PC-3 (cell line): ENCODE measurements at regions not wholly inside any gene's neighbourhood (a gene's known extent, or its start where the extent isn't known, plus 50 kb on each side); places are given as distances from the start of the nearest gene placed in this dataset.

ENCODE experiments used
- ATAC-seq: fragments of 200-7000 bp; cut with Tn5 transposase; 2 replicates; pipeline ENCODE4 v1.9.1; 2020; ENCODE audit warnings: mild to moderate bottlenecking, moderate library complexity
- BruUV-seq: library from RNA; stranded (reverse); fragments of 400-500 nt; replicated peaks from 2 replicates; lab custom pipeline; 2021; lab: Mats Ljungman, UMichigan
- CTCF ChIA-PET: fragments of 300-600 bp; sonication (Branson Sonifier 250); formaldehyde crosslinking; loops from one replicate; lab custom pipeline; 2022; ENCODE audit warnings: antibody characterized with exemption; lab: Charles Lee
- POLR2A ChIA-PET: fragments of 300-600 bp; sonication (Branson Sonifier 250); formaldehyde crosslinking; loops from one replicate; lab custom pipeline; 2022; ENCODE audit warnings: antibody characterized with exemption; ENCODE audit not compliant: unreplicated experiment; lab: Charles Lee
- DNase-seq: peaks from one replicate; pipeline ENCODE4 v3.0.0-alpha.2; 2015
- H2AFZ ChIP-seq: fragments of 300-600 bp; sonication (generic); 2 replicates; pipeline ENCODE4 v1.6.0; 2016; ENCODE audit warnings: antibody characterized with exemption, low read length
- H3F3A ChIP-seq: fragments of 300-600 bp; sonication (generic); one replicate; pipeline ENCODE4 v1.6.0; 2017; ENCODE audit warnings: antibody characterized with exemption, low read length, control low read depth, mild to moderate bottlenecking; ENCODE audit not compliant: unreplicated experiment
- H3K27ac ChIP-seq: fragments of 300-600 bp; sonication (generic); 2 replicates; pipeline ENCODE4 v1.5.1; 2016; ENCODE audit warnings: mild to moderate bottlenecking, low read length
- H3K27me3 ChIP-seq: fragments of 300-600 bp; sonication (generic); 2 replicates; pipeline ENCODE4 v1.6.1; 2016; ENCODE audit warnings: low read length, mixed read lengths
- H3K36me3 ChIP-seq: fragments of 300-600 bp; sonication (generic); 2 replicates; pipeline ENCODE4 v1.6.1; 2016; ENCODE audit warnings: low read depth, mixed run types, low read length, mixed read lengths
- H3K4me1 ChIP-seq: fragments of 300-600 bp; sonication (generic); 2 replicates; pipeline ENCODE4 v1.5.1; 2016; ENCODE audit warnings: low read length; ENCODE audit not compliant: insufficient read depth
- H3K4me2 ChIP-seq: fragments of 300-600 bp; sonication (generic); 2 replicates; pipeline ENCODE4 v1.6.0; 2016; ENCODE audit warnings: low read length
- H3K4me3 ChIP-seq: fragments of 300-600 bp; sonication (generic); 2 replicates; pipeline ENCODE4 v1.5.1; 2016; ENCODE audit warnings: mild to moderate bottlenecking, low read length, mixed read lengths
- H3K79me2 ChIP-seq: fragments of 300-600 bp; sonication (generic); 2 replicates; pipeline ENCODE4 v1.6.1; 2017; ENCODE audit warnings: low read length, mixed read lengths
- H3K9ac ChIP-seq: fragments of 300-600 bp; sonication (generic); 2 replicates; pipeline ENCODE4 v1.6.0; 2016; ENCODE audit warnings: mild to moderate bottlenecking, low read length
- H3K9me2 ChIP-seq: fragments of 300-600 bp; sonication (generic); replicated peaks from 2 replicates; pipeline ENCODE4 v1.6.1; 2016; ENCODE audit warnings: mixed run types, low read length, mixed read lengths
- H3K9me3 ChIP-seq: fragments of 300-600 bp; sonication (generic); 2 replicates; pipeline ENCODE4 v1.6.1; 2016; ENCODE audit warnings: low read length, mixed read lengths
- H4K20me1 ChIP-seq: fragments of 300-600 bp; sonication (generic); 2 replicates; pipeline ENCODE4 v1.6.1; 2016; ENCODE audit warnings: low read length, mixed read lengths
- CTCF ChIP-seq: fragments of 300-600 bp; sonication (generic); conservative IDR thresholded peaks from 2 replicates; pipeline ENCODE4 v1.5.1; 2017; ENCODE audit warnings: antibody characterized with exemption, low read depth, mild to moderate bottlenecking, low read length
- EZH2 ChIP-seq: fragments of 300-600 bp; sonication (generic); IDR thresholded peaks from one replicate; pipeline ENCODE4 v1.6.1; 2017; ENCODE audit warnings: antibody characterized with exemption, mild to moderate bottlenecking, low read length; ENCODE audit not compliant: unreplicated experiment
- EZH2phosphoT487 ChIP-seq: fragments of 300-600 bp; sonication (generic); IDR thresholded peaks from 2 replicates; pipeline ENCODE4 v1.6.1; 2018; ENCODE audit warnings: mild to moderate bottlenecking, antibody characterized with exemption, low read length, borderline replicate concordance
- intact Hi-C: fragments of 100-400 bp; cut with micrococcal nuclease; formaldehyde crosslinking; loops from 2 replicates; pipeline ENCODE4 v1.9.0; 2023

GRCh38 chr16:85395913-85396878 lies 216.9 kb upstream of the GSE1 start:
- H3K36me3 ChIP-seq, result no peaks in the 10 kb centered on the region
- H3K27me3 ChIP-seq, result no peaks in the 10 kb centered on the region
- CTCF ChIA-PET, result interaction anchor here (1.0 kb wide), 1 partner anchor 20 kb away, joined by 6 read pairs; no protein-coding TSS in a partner anchor
- no peaks in the 10 kb centered on the region for H3K9me2 ChIP-seq
- intact Hi-C loops, result loop anchor here (10.0 kb wide), 1 partner anchor 219 kb away; the partner anchor contains the start of gene GSE1
- ATAC-seq (no peak), DNase-seq (no peak)
- no TSS peak for BruUV-seq
- H3K9ac ChIP-seq, result no peak overlapping the region
- H3K79me2 ChIP-seq, result no peaks in the 10 kb centered on the region
- TF ChIP-seq EZH2phosphoT487 (no peak), EZH2 (no peak), CTCF (no peak)
- H3K4me3 ChIP-seq, result no peak overlapping the region
- POLR2A ChIA-PET, result no interaction called here
- no peak overlapping the region; the same call in 1 of the 2 replicates for H3K4me2 ChIP-seq
- no peak overlapping the region for H2AFZ ChIP-seq
- no peaks in the 10 kb centered on the region for H4K20me1 ChIP-seq
- H3F3A ChIP-seq, result no peaks in the 10 kb centered on the region
- H3K4me1 ChIP-seq, result peaks cover 13% of the 10 kb centered on the region
- no peaks in the 10 kb centered on the region for H3K9me3 ChIP-seq
- no peak overlapping the region for H3K27ac ChIP-seq

GRCh38 chr16:85396879-85397871 lies 215.9 kb upstream of the GSE1 start:
- ChIA-PET POLR2A (no interaction called here), CTCF (interaction anchor here (1.0 kb wide), 1 partner anchor 224 kb away, joined by 3 read pairs; no protein-coding TSS in a partner anchor)
- Histone ChIP-seq H3K79me2 (no peaks in the 10 kb centered on the region), H3K9me2 (no peaks in the 10 kb centered on the region), H2AFZ (no peak overlapping the region), H3K36me3 (no peaks in the 10 kb centered on the region), H3K9ac (no peak overlapping the region), H3F3A (no peaks in the 10 kb centered on the region), H3K4me3 (no peak overlapping the region), H3K27me3 (no peaks in the 10 kb centered on the region), H3K4me1 (peaks cover 13% of the 10 kb centered on the region), H4K20me1 (no peaks in the 10 kb centered on the region), H3K9me3 (no peaks in the 10 kb centered on the region), H3K27ac (no peak overlapping the region), H3K4me2 (no peak overlapping the region)
- intact Hi-C loops, result loop anchor here (10.0 kb wide), 1 partner anchor 218 kb away; the partner anchor contains the start of gene GSE1
- ATAC-seq, result no peak
- BruUV-seq, result no TSS peak
- no peak for DNase-seq
- TF ChIP-seq CTCF (no peak), EZH2phosphoT487 (no peak), EZH2 (no peak)
